NCI-H2107 (cell line): ENCODE measurements at regions not wholly inside any gene's neighbourhood (a gene's known extent, or its start where the extent isn't known, plus 50 kb on each side); places are given as distances from the start of the nearest gene placed in this dataset.

Experiments used
- DNase-seq: peaks from one replicate; lab custom pipeline; 2025; lab: John Stamatoyannopoulos, UW

- no peak for DNase-seq
Observed at GRCh38 chr5:74376187-74376586, 264.3 kb downstream of the ENC1 start.

- no peak for DNase-seq
Observed at GRCh38 chr5:74375271-74375670, 265.3 kb downstream of the ENC1 start.

GRCh38 chr5:74374656-74375055, 265.9 kb downstream of the ENC1 start:
- DNase-seq = no peak

GRCh38 chr5:74373076-74373475, 267.5 kb downstream of the ENC1 start:
- no peak for DNase-seq

DNA sequence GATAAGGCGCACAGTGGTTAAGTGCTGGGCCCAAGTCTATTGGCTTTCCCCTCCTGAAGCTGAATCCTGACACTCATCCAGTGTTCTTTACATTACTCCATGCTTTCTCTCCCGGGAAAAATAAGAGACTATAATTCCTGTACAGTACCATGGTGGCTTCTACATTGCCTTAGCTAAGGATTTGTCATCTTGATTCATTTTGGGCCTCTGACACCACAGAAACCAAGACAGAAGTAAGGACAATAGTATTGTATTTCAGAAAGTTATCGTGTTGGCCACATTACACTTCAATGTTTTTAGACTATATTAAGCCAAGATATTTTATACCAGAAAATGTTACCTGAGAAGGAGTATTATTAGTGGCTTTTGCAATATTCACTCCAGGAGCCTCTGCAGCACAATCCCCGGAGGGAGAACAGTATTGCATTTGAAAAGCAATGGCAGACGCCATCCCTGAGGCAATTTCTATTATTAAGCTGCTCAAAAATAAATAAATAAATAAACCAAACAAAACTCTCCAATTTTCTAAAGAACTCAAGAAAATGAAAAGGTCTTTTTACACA, 267.9 kb downstream of the ENC1 start:
- no peak for DNase-seq

- no peak for DNase-seq
Observed at GRCh38 chr5:74372051-74372450, 268.5 kb downstream of the ENC1 start.

- DNase-seq = no peak
Observed at GRCh38 chr5:74371621-74372020, 268.9 kb downstream of the ENC1 start.

DNA sequence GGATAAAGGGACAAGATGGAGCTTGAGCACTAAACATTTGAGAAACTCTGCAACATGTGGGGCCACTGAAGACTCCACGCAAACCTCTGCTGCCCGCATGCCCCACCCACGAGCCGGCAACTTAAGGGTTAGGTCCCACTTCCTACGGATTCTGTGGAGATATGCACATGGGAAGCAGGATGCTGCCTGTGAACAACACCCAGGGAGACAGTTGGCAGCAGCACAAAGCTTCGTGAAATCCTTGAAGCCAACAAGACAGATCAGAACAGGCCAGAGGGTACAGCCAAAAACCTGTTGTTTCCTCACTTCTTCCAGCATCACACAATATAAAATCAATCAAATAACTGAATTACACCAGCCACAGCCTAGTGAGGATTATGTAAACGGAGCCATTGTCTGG, 270.4 kb downstream of the ENC1 start:
- no peak for DNase-seq

GRCh38 chr5:74369173-74369572, 271.4 kb downstream of the ENC1 start:
- DNase-seq = no peak

GRCh38 chr5:74367934-74368333, 272.6 kb downstream of the ENC1 start:
- no peak for DNase-seq

- no peak for DNase-seq
Observed at GRCh38 chr5:74367241-74367733, 273.2 kb downstream of the ENC1 start.

GRCh38 chr5:74365723-74366122, 274.8 kb downstream of the ENC1 start:
- no peak for DNase-seq

- no peak for DNase-seq
Observed at GRCh38 chr5:74364507-74364906, 276.0 kb downstream of the ENC1 start.

DNA sequence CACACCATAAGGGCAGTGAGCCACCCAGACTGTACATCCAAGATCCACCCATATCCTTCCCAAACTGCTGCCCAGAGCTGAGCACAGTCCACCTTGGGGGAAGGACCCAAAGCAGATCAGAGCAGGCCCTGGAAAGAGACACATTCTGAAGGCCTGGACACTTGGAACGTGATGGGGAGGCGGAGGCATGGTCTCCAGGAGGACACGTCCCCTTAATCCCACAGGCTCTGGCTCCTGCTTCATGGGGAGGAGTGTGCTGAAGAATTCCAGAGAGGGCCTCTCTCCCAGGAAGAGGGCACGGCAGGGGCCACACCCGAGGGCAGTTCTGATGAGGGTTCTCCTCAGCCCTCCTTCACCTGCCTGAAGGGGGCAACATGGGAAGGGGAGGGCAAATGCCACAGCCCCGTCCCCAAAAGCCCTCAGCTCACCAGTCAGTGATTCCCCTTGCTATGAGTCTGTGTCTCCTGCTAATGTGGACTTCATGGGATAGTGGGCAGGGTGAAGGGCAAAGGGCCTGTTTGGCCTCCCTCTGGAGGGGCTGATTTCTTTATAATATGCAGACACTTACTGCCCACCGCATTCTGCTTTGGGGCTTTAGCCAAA, 276.8 kb downstream of the ENC1 start:
- DNase-seq = no peak

GRCh38 chr5:74361406-74362358, 278.8 kb downstream of the ENC1 start:
- no peak for DNase-seq

- no peak for DNase-seq
Observed at GRCh38 chr5:74360535-74361210, 279.9 kb downstream of the ENC1 start.

GRCh38 chr5:74357827-74358226, 282.7 kb downstream of the ENC1 start:
- no peak for DNase-seq

- DNase-seq = no peak
Observed at GRCh38 chr5:74356009-74356695, 284.4 kb downstream of the ENC1 start.

DNA sequence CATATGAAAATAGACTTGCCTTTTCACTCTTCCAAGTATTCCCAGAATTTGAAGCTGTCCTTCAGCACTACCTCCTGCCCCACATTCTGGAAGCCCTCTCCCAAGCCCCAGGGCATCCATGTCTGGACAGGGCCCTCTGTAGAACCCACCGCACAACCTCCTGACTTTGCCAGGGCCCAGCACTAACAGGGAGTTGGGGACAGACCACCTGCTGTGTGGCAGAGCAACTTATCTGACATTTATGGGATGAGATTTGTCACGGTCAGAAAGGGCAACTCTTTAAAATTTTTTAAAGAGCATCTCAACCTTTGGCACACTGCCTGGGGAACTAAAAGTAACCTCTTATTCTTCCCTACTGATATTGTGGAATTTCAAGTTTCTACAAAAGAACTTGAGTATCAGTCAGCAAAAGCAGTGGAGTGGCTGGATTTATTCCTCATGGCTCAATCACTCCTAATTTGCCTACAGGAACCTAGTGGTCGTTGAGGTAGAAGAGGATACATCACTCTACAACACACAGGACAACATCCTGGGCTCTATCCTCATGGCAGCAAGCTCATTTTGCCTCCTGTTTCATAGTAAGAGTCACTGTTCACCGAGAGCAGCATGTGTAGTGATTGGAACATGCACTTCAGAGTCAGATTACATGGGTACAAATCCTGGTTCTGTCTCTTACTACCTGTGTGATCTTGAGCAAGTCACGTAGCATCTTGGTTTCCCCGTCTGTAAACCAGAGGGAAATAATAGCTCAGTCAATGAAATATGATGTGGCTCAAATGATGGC, 285.3 kb downstream of the ENC1 start:
- DNase-seq = no peak

GRCh38 chr5:74352256-74352655, 288.3 kb downstream of the ENC1 start:
- no peak for DNase-seq
